ENCODE measurements at regions not wholly inside any gene's neighbourhood (a gene's known extent, or its start where the extent isn't known, plus 50 kb on each side); places are given as distances from the start of the nearest gene placed in this dataset.

GRCh38 chr10:88158526-88159122 is 295.2 kb downstream of the PTEN start:
- H3K4me3 Mint-ChIP-seq (ENCODE audit: low read depth, unreplicated experiment) = no peak overlapping the region
- H3K27me3 Mint-ChIP-seq (ENCODE audit: unreplicated experiment) = no peaks in the 10 kb centered on the region
- DNase-seq = no peak
- H3K36me3 Mint-ChIP-seq (ENCODE audit: insufficient read depth, unreplicated experiment) = no peaks in the 10 kb centered on the region
- CTCF ChIA-PET = no interaction called here
- TF ChIP-seq CTCF (IDR thresholded peaks at IDR 0.05; ENCODE audit: unreplicated experiment) = no peak
- H3K27ac Mint-ChIP-seq (ENCODE audit: unreplicated experiment) = no peak overlapping the region
- peaks cover 14% of the 10 kb centered on the region for H3K4me1 Mint-ChIP-seq (ENCODE audit: low read depth, unreplicated experiment)
- intact Hi-C loops (cut with micrococcal nuclease; ENCODE audit: unreplicated experiment) = no loop called here
- no peaks in the 10 kb centered on the region for H3K9me3 Mint-ChIP-seq (ENCODE audit: low read depth, unreplicated experiment)
- BruUV-seq (replicated peaks) = no TSS peak

DNA sequence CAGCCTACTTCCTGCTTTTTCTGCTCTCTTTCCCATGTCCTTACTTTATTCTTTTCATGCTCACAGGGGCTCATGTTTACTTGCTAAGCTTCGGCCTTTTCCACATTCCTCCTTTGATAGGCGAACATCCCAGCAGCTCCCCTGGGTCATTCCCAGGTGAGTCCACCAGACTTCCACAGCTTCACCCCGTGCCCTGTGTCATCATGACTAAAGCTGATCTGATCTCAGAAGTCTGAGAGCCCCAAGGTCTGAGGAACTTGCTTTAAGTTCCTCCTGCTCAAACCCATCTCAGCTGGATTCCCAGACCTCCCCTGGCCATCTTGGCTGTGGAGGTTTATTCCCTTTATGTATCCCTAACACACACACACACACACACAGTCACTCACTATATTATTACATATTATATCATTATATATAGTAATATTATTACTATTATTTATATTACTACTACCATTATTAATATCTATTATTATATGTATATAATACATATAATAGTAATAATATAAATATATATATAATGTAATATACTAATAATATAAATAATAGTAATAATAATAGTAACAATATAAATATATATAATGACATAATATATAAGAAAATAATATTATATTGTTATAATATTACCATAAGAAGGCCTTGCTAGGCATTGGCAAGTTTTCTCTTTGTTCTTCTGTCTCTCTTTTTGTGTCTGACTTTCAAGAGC is 295.9 kb downstream of the PTEN start:
- intact Hi-C loops (cut with micrococcal nuclease; ENCODE audit: unreplicated experiment) = no loop called here
- Mint-ChIP-seq H3K27ac (ENCODE audit: unreplicated experiment) (no peak overlapping the region), H3K9me3 (ENCODE audit: low read depth, unreplicated experiment) (no peaks in the 10 kb centered on the region), H3K4me1 (ENCODE audit: low read depth, unreplicated experiment) (peaks cover 13% of the 10 kb centered on the region), H3K36me3 (ENCODE audit: insufficient read depth, unreplicated experiment) (no peaks in the 10 kb centered on the region), H3K4me3 (ENCODE audit: low read depth, unreplicated experiment) (no peak overlapping the region), H3K27me3 (ENCODE audit: unreplicated experiment) (no peaks in the 10 kb centered on the region)
- CTCF ChIA-PET = no interaction called here
- no TSS peak for BruUV-seq (replicated peaks)
- DNase-seq = no peak
- TF ChIP-seq CTCF (IDR thresholded peaks at IDR 0.05; ENCODE audit: unreplicated experiment) = no peak

- peaks cover 13% of the 10 kb centered on the region for H3K4me1 Mint-ChIP-seq (ENCODE audit: low read depth, unreplicated experiment)
- TF ChIP-seq CTCF (IDR thresholded peaks at IDR 0.05; ENCODE audit: unreplicated experiment) = no peak
Measured at GRCh38 chr10:88161070-88161469, 297.6 kb downstream of the PTEN start.

DNA sequence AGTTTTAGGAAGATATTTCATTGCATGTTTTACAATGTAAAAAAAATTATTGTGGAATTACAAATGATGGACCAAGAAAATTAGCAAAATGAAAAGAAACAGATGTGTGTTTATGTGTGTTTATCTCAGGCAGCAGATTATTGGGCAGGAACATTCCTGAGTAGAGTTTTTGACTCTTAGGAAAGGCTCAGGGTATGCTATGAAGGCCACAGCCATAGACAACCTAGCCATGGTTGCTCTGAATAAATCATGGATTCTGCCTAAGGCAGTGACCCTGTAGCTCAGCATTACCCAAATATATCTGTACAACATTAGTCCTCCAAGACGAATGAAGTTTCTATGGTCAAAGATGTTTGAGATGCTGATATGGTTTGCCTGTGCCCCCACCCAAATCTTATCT is 298.3 kb downstream of the PTEN start:
- no peaks in the 10 kb centered on the region for H3K9me3 Mint-ChIP-seq (ENCODE audit: low read depth, unreplicated experiment)
- intact Hi-C loops (cut with micrococcal nuclease; ENCODE audit: unreplicated experiment) = no loop called here
- H3K27ac Mint-ChIP-seq (ENCODE audit: unreplicated experiment) = no peak overlapping the region
- no peak for TF ChIP-seq CTCF (IDR thresholded peaks at IDR 0.05; ENCODE audit: unreplicated experiment)
- H3K4me1 Mint-ChIP-seq (ENCODE audit: low read depth, unreplicated experiment) = peaks cover 13% of the 10 kb centered on the region
- H3K36me3 Mint-ChIP-seq (ENCODE audit: insufficient read depth, unreplicated experiment) = no peaks in the 10 kb centered on the region
- BruUV-seq (replicated peaks) = no TSS peak
- H3K27me3 Mint-ChIP-seq (ENCODE audit: unreplicated experiment) = no peaks in the 10 kb centered on the region
- CTCF ChIA-PET = no interaction called here
- no peak overlapping the region for H3K4me3 Mint-ChIP-seq (ENCODE audit: low read depth, unreplicated experiment)
- no peak for DNase-seq

More at GRCh38 chr10:88161070-88161469, 297.6 kb downstream of the PTEN start:
- Mint-ChIP-seq H3K9me3 (ENCODE audit: low read depth, unreplicated experiment) (no peaks in the 10 kb centered on the region), H3K4me3 (ENCODE audit: low read depth, unreplicated experiment) (no peak overlapping the region), H3K27me3 (ENCODE audit: unreplicated experiment) (no peaks in the 10 kb centered on the region), H3K36me3 (ENCODE audit: insufficient read depth, unreplicated experiment) (no peaks in the 10 kb centered on the region), H3K27ac (ENCODE audit: unreplicated experiment) (no peak overlapping the region)
- BruUV-seq (replicated peaks) = no TSS peak
- DNase-seq = no peak
- CTCF ChIA-PET = no interaction called here
- intact Hi-C loops (cut with micrococcal nuclease; ENCODE audit: unreplicated experiment) = no loop called here

Measured in Calu3 (cell line).